OCI-LY7 (cell line): ENCODE measurements at regions not wholly inside any gene's neighbourhood (a gene's known extent, or its start where the extent isn't known, plus 50 kb on each side); places are given as distances from the start of the nearest gene placed in this dataset.

Experiments
- EZH2phosphoT487 ChIP-seq: fragments of 200-600 bp; sonication (generic); IDR thresholded peaks from 2 replicates; pipeline ENCODE4 v1.6.1; 2018; ENCODE audit warnings: low read depth, borderline replicate concordance, mild to moderate bottlenecking, mixed run types, antibody characterized with exemption, low read length, moderate library complexity, mixed read lengths
- TF ChIP-seq, protein P1 (sequence below): fragments of 200-600 bp; sonication (generic); conservative IDR thresholded peaks from 2 replicates; pipeline ENCODE4 v1.5.1; 2014; ENCODE audit warnings: mild to moderate bottlenecking, antibody characterized with exemption, low read length, moderate library complexity, mixed read lengths

GRCh38 chr2:53476834-53477233 lies 290.8 kb upstream of the CHAC2 start:
- TF ChIP-seq, protein P1, sequence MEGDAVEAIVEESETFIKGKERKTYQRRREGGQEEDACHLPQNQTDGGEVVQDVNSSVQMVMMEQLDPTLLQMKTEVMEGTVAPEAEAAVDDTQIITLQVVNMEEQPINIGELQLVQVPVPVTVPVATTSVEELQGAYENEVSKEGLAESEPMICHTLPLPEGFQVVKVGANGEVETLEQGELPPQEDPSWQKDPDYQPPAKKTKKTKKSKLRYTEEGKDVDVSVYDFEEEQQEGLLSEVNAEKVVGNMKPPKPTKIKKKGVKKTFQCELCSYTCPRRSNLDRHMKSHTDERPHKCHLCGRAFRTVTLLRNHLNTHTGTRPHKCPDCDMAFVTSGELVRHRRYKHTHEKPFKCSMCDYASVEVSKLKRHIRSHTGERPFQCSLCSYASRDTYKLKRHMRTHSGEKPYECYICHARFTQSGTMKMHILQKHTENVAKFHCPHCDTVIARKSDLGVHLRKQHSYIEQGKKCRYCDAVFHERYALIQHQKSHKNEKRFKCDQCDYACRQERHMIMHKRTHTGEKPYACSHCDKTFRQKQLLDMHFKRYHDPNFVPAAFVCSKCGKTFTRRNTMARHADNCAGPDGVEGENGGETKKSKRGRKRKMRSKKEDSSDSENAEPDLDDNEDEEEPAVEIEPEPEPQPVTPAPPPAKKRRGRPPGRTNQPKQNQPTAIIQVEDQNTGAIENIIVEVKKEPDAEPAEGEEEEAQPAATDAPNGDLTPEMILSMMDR, result no peak
- TF ChIP-seq EZH2phosphoT487, result no peak
